ENCODE measurements at regions not wholly inside any gene's neighbourhood (a gene's known extent, or its start where the extent isn't known, plus 50 kb on each side); places are given as distances from the start of the nearest gene placed in this dataset.

- TF ChIP-seq REST (IDR thresholded peaks at IDR 0.05; ENCODE audit: unreplicated experiment) (no peak), CREB1 (CRISPR knock-in tag; IDR thresholded peaks at IDR 0.05; ENCODE audit: low read depth) (no peak), ZNF331 (CRISPR knock-in tag; IDR thresholded peaks at IDR 0.05; ENCODE audit: low read depth) (no peak), JUNB (IDR thresholded peaks at IDR 0.05; ENCODE audit: unreplicated experiment) (no peak), POLR2AphosphoS5 (IDR thresholded peaks at IDR 0.05; ENCODE audit: low read depth) (no peak), NANOG (IDR thresholded peaks at IDR 0.05; ENCODE audit: borderline replicate concordance) (no peak), ETS1 (IDR thresholded peaks at IDR 0.05) (no peak)
- TF ChIP-seq, protein P1, sequence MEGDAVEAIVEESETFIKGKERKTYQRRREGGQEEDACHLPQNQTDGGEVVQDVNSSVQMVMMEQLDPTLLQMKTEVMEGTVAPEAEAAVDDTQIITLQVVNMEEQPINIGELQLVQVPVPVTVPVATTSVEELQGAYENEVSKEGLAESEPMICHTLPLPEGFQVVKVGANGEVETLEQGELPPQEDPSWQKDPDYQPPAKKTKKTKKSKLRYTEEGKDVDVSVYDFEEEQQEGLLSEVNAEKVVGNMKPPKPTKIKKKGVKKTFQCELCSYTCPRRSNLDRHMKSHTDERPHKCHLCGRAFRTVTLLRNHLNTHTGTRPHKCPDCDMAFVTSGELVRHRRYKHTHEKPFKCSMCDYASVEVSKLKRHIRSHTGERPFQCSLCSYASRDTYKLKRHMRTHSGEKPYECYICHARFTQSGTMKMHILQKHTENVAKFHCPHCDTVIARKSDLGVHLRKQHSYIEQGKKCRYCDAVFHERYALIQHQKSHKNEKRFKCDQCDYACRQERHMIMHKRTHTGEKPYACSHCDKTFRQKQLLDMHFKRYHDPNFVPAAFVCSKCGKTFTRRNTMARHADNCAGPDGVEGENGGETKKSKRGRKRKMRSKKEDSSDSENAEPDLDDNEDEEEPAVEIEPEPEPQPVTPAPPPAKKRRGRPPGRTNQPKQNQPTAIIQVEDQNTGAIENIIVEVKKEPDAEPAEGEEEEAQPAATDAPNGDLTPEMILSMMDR (conservative IDR thresholded peaks at IDR 0.05; ENCODE audit: low read depth in 2 of 2) = no peak
Measured at GRCh38 chr4:96739101-96739500, 899.2 kb downstream of the PDHA2 start (continued).

GRCh38 chr4:96742332-96743014 is 902.6 kb downstream of the PDHA2 start:
- Mint-ChIP-seq H3K4me3 (no peak overlapping the region), H3K36me3 (ENCODE audit: low read depth) (peaks cover 56% of the 10 kb centered on the region), H3K27me3 (ENCODE audit: insufficient read depth, low read depth, poor library complexity) (peaks cover 3% of the 10 kb centered on the region), H3K27ac (no peak overlapping the region), H3K9me3 (peaks cover 52% of the 10 kb centered on the region), H3K4me1 (0 out of 3 replicates have a peak, but pooled peaks cover 4% of the 10 kb centered on the region)
- Histone ChIP-seq H3K4me1 (ENCODE audit: insufficient read depth) (peaks cover 8% of the 10 kb centered on the region; the same call in 1 of the 2 replicates), H2AFZ (no peak overlapping the region), H3K79me2 (replicated peaks; ENCODE audit: insufficient read depth) (no peaks in the 10 kb centered on the region), H3F3A (replicated peaks; ENCODE audit: low read depth) (no peaks in the 10 kb centered on the region), H3K4me3 (no peak overlapping the region), H3K27me3 (ENCODE audit: insufficient read depth) (no peaks in the 10 kb centered on the region), H3K9me2 (ENCODE audit: insufficient read depth) (no peaks in the 10 kb centered on the region; the same call in 1 of the 2 replicates), H3K4me2 (no peak overlapping the region), H3K36me3 (ENCODE audit: insufficient read depth) (peaks cover 12% of the 10 kb centered on the region; the same call in 1 of the 2 replicates), H3K27ac (ENCODE audit: low read depth) (no peak overlapping the region), H4K20me1 (replicated peaks; ENCODE audit: insufficient read depth) (no peaks in the 10 kb centered on the region)
- ATAC-seq = no peak
- no peak for DNase-seq (ENCODE audit: low spot score)
- TF ChIP-seq REST (IDR thresholded peaks at IDR 0.05; ENCODE audit: unreplicated experiment) (no peak), EZH2 (IDR thresholded peaks at IDR 0.05; ENCODE audit: low read depth, unreplicated experiment) (no peak), ETS1 (IDR thresholded peaks at IDR 0.05) (no peak), POLR2AphosphoS5 (IDR thresholded peaks at IDR 0.05; ENCODE audit: low read depth) (no peak), EZH2phosphoT487 (IDR thresholded peaks at IDR 0.05; ENCODE audit: unreplicated experiment) (no peak)
- TF ChIP-seq, protein P1 (conservative IDR thresholded peaks at IDR 0.05; ENCODE audit: low read depth in 2 of 2) = no peak

Data from GM23338 (cell line).